Tibial artery (tissue), 4 donors: ENCODE measurements at regions not wholly inside any gene's neighbourhood (a gene's known extent, or its start where the extent isn't known, plus 50 kb on each side); places are given as distances from the start of the nearest gene placed in this dataset.
"Not testable (repeated sequence)": the region's sequence is repeated elsewhere in the genome, so short reads cannot be mapped to it uniquely, and the experiment has no call there.

Source experiments
- DNase-seq, 2 donors: peaks; one replicate each; pipeline ENCODE4 v3.0.0-alpha.2; 2019
- H3K27ac ChIP-seq, 2 donors: fragments of 200-600 bp; sonication (generic) in 1 of 2; 1 replicate in 1 of 2; 2 replicates in 1 of 2; pipeline ENCODE4 v1.5.1; 2018 to 2019; ENCODE audit warnings: mild to moderate bottlenecking in 1 of 2
- H3K27me3 ChIP-seq, 2 donors: fragments of 200-600 bp; sonication (generic) in 1 of 2; one replicate each; pipeline versions ENCODE4 v1.5.1 to v1.6.0; 2016 to 2019
- H3K36me3 ChIP-seq, 3 donors: fragments of 200-600 bp; sonication (generic) in 2 of 3; one replicate each; pipeline ENCODE4 v1.5.1; 2016 to 2019; ENCODE audit warnings: mild to moderate bottlenecking in 2 of 3
- H3K4me1 ChIP-seq, 4 donors: fragments of 200-600 bp; sonication (generic) in 2 of 4; 1 replicate in 3 of 4; 2 replicates in 1 of 4; pipeline ENCODE4 v1.5.1; 2016 to 2019
- H3K4me3 ChIP-seq, 2 donors: fragments of 200-600 bp; sonication (generic) in 1 of 2; 1 replicate in 1 of 2; 2 replicates in 1 of 2; pipeline ENCODE4 v1.5.1; 2018 to 2019; ENCODE audit warnings: mild to moderate bottlenecking in 2 of 2
- H3K9me3 ChIP-seq, 3 donors: fragments of 200-600 bp; sonication (generic) in 1 of 3; one replicate each; pipeline ENCODE4 v1.5.1; 2016 to 2019
- CTCF ChIP-seq, 2 experiments: fragments of 200-600 bp in 1 of 2; fragments of 450-650 bp in 1 of 2; IDR thresholded peaks; one replicate each; pipeline ENCODE4 v1.5.1; 2017 to 2019; ENCODE audit warnings: antibody characterized with exemption in 2 of 2, mild to moderate bottlenecking in 1 of 2, moderate library complexity in 1 of 2
- intact Hi-C: fragments of 100-400 bp; cut with DNase I; formaldehyde crosslinking; loops from one replicate; pipeline ENCODE4 v1.15.0; 2023; ENCODE audit warnings: low total_unique reads

- Histone ChIP-seq H3K9me3 (peaks cover 0 to 6% (median 0%) of the 10 kb centered on the region in 3 donors), H3K4me3 (no peak overlapping the region), H3K36me3 (no peaks in the 10 kb centered on the region), H3K27ac (no peak overlapping the region), H3K27me3 (no peaks in the 10 kb centered on the region), H3K4me1 (no peaks in the 10 kb centered on the region)
- no peak for TF ChIP-seq CTCF (IDR thresholded peaks at IDR 0.05)
- intact Hi-C loops, result no loop called here
- DNase-seq, result no peak
These were observed 599.3 kb downstream of the RAPGEF2 start for GRCh38 chr4:159702200-159702599.

- H3K4me1 ChIP-seq, result no peaks in the 10 kb centered on the region
- no peak overlapping the region for H3K4me3 ChIP-seq
- no peaks in the 10 kb centered on the region for H3K36me3 ChIP-seq
- intact Hi-C loops, result no loop called here
- H3K27ac ChIP-seq, result no peak overlapping the region
- no peak for TF ChIP-seq CTCF (IDR thresholded peaks at IDR 0.05)
- DNase-seq, result no peak
- no peaks in the 10 kb centered on the region for H3K27me3 ChIP-seq
- H3K9me3 ChIP-seq, result peaks cover 0 to 6% (median 0%) of the 10 kb centered on the region in 3 donors
These were observed 602.5 kb downstream of the RAPGEF2 start for GRCh38 chr4:159705334-159705733.

- Histone ChIP-seq H3K27ac (no peak overlapping the region), H3K4me3 (no peak overlapping the region), H3K4me1 (no peaks in the 10 kb centered on the region), H3K9me3 (peaks cover 0 to 6% (median 0%) of the 10 kb centered on the region in 3 donors), H3K27me3 (no peaks in the 10 kb centered on the region), H3K36me3 (no peaks in the 10 kb centered on the region)
- intact Hi-C loops, result no loop called here
- TF ChIP-seq CTCF (IDR thresholded peaks at IDR 0.05), result no peak
- DNase-seq, result no peak
These were observed 603.8 kb downstream of the RAPGEF2 start for GRCh38 chr4:159706704-159707103.

GRCh38 chr4:159715180-159715579, 612.3 kb downstream of the RAPGEF2 start:
- intact Hi-C loops, DNase-seq, H3K27ac ChIP-seq, H3K36me3 ChIP-seq, H3K9me3 ChIP-seq, H3K4me3 ChIP-seq, H3K4me1 ChIP-seq, H3K27me3 ChIP-seq: not testable (repeated sequence)

- Histone ChIP-seq H3K4me1 (no peaks in the 10 kb centered on the region), H3K27me3 (no peaks in the 10 kb centered on the region), H3K9me3 (no peaks in the 10 kb centered on the region), H3K4me3 (no peak overlapping the region), H3K36me3 (no peaks in the 10 kb centered on the region), H3K27ac (no peak overlapping the region)
- no peak for TF ChIP-seq CTCF (IDR thresholded peaks at IDR 0.05)
- intact Hi-C loops, result no loop called here
- DNase-seq, result no peak
These were observed 616.7 kb downstream of the RAPGEF2 start for GRCh38 chr4:159719531-159719930.

GRCh38 chr4:159722052-159722451, 619.2 kb downstream of the RAPGEF2 start:
- intact Hi-C loops, result no loop called here
- Histone ChIP-seq H3K27me3 (no peaks in the 10 kb centered on the region), H3K27ac (no peak overlapping the region), H3K4me3 (no peak overlapping the region), H3K36me3 (no peaks in the 10 kb centered on the region), H3K9me3 (no peaks in the 10 kb centered on the region), H3K4me1 (no peaks in the 10 kb centered on the region)
- no peak for DNase-seq
- no peak for TF ChIP-seq CTCF (IDR thresholded peaks at IDR 0.05)
